PC-3 (cell line): ENCODE measurements at regions not wholly inside any gene's neighbourhood (a gene's known extent, or its start where the extent isn't known, plus 50 kb on each side); places are given as distances from the start of the nearest gene placed in this dataset.
"Not testable (repeated sequence)": the region's sequence is repeated elsewhere in the genome, so short reads cannot be mapped to it uniquely, and the experiment has no call there.

Source experiments
- ATAC-seq: fragments of 200-7000 bp; cut with Tn5 transposase; 2 replicates; pipeline ENCODE4 v1.9.1; 2020; ENCODE audit warnings: mild to moderate bottlenecking, moderate library complexity
- BruUV-seq: library from RNA; stranded (reverse); fragments of 400-500 nt; replicated peaks from 2 replicates; lab custom pipeline; 2021; lab: Mats Ljungman, UMichigan
- CTCF ChIA-PET: fragments of 300-600 bp; sonication (Branson Sonifier 250); formaldehyde crosslinking; loops from one replicate; lab custom pipeline; 2022; ENCODE audit warnings: antibody characterized with exemption; lab: Charles Lee
- POLR2A ChIA-PET: fragments of 300-600 bp; sonication (Branson Sonifier 250); formaldehyde crosslinking; loops from one replicate; lab custom pipeline; 2022; ENCODE audit warnings: antibody characterized with exemption; ENCODE audit not compliant: unreplicated experiment; lab: Charles Lee
- DNase-seq: peaks from one replicate; pipeline ENCODE4 v3.0.0-alpha.2; 2015
- H2AFZ ChIP-seq: fragments of 300-600 bp; sonication (generic); 2 replicates; pipeline ENCODE4 v1.6.0; 2016; ENCODE audit warnings: antibody characterized with exemption, low read length
- H3F3A ChIP-seq: fragments of 300-600 bp; sonication (generic); one replicate; pipeline ENCODE4 v1.6.0; 2017; ENCODE audit warnings: antibody characterized with exemption, low read length, control low read depth, mild to moderate bottlenecking; ENCODE audit not compliant: unreplicated experiment
- H3K27ac ChIP-seq: fragments of 300-600 bp; sonication (generic); 2 replicates; pipeline ENCODE4 v1.5.1; 2016; ENCODE audit warnings: mild to moderate bottlenecking, low read length
- H3K27me3 ChIP-seq: fragments of 300-600 bp; sonication (generic); 2 replicates; pipeline ENCODE4 v1.6.1; 2016; ENCODE audit warnings: low read length, mixed read lengths
- H3K36me3 ChIP-seq: fragments of 300-600 bp; sonication (generic); 2 replicates; pipeline ENCODE4 v1.6.1; 2016; ENCODE audit warnings: low read depth, mixed run types, low read length, mixed read lengths
- H3K4me1 ChIP-seq: fragments of 300-600 bp; sonication (generic); 2 replicates; pipeline ENCODE4 v1.5.1; 2016; ENCODE audit warnings: low read length; ENCODE audit not compliant: insufficient read depth
- H3K4me2 ChIP-seq: fragments of 300-600 bp; sonication (generic); 2 replicates; pipeline ENCODE4 v1.6.0; 2016; ENCODE audit warnings: low read length
- H3K4me3 ChIP-seq: fragments of 300-600 bp; sonication (generic); 2 replicates; pipeline ENCODE4 v1.5.1; 2016; ENCODE audit warnings: mild to moderate bottlenecking, low read length, mixed read lengths
- H3K79me2 ChIP-seq: fragments of 300-600 bp; sonication (generic); 2 replicates; pipeline ENCODE4 v1.6.1; 2017; ENCODE audit warnings: low read length, mixed read lengths
- H3K9ac ChIP-seq: fragments of 300-600 bp; sonication (generic); 2 replicates; pipeline ENCODE4 v1.6.0; 2016; ENCODE audit warnings: mild to moderate bottlenecking, low read length
- H3K9me2 ChIP-seq: fragments of 300-600 bp; sonication (generic); replicated peaks from 2 replicates; pipeline ENCODE4 v1.6.1; 2016; ENCODE audit warnings: mixed run types, low read length, mixed read lengths
- H3K9me3 ChIP-seq: fragments of 300-600 bp; sonication (generic); 2 replicates; pipeline ENCODE4 v1.6.1; 2016; ENCODE audit warnings: low read length, mixed read lengths
- H4K20me1 ChIP-seq: fragments of 300-600 bp; sonication (generic); 2 replicates; pipeline ENCODE4 v1.6.1; 2016; ENCODE audit warnings: low read length, mixed read lengths
- EZH2 ChIP-seq: fragments of 300-600 bp; sonication (generic); IDR thresholded peaks from one replicate; pipeline ENCODE4 v1.6.1; 2017; ENCODE audit warnings: antibody characterized with exemption, mild to moderate bottlenecking, low read length; ENCODE audit not compliant: unreplicated experiment
- EZH2phosphoT487 ChIP-seq: fragments of 300-600 bp; sonication (generic); IDR thresholded peaks from 2 replicates; pipeline ENCODE4 v1.6.1; 2018; ENCODE audit warnings: mild to moderate bottlenecking, antibody characterized with exemption, low read length, borderline replicate concordance
- intact Hi-C: fragments of 100-400 bp; cut with micrococcal nuclease; formaldehyde crosslinking; loops from 2 replicates; pipeline ENCODE4 v1.9.0; 2023
- TF ChIP-seq, protein P1 (sequence below): fragments of 300-600 bp; sonication (generic); conservative IDR thresholded peaks from 2 replicates; pipeline ENCODE4 v1.5.1; 2017; ENCODE audit warnings: antibody characterized with exemption, low read depth, mild to moderate bottlenecking, low read length

DNA sequence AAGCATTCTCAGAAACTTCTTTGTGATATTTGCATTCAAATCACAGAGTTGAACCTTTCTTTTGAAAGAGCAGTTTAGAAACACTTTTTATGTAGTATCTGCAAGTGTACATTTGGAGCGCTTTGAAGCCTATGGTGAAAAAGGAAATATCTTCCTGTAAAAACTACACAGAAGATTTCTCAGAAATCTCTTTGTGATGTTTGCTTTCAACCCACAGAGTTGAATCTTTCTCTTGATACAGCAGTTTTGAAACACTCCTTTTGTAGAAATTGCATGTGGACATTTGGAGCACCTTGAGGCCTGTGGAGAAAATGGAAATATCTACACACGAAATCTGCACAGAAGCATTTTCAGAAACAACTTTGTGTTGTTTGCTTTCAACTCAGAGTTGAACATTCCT, 612.3 kb upstream of the ZNF337 start:
- Histone ChIP-seq H3K27ac (no peak overlapping the region), H3K79me2 (no peaks in the 10 kb centered on the region), H4K20me1 (no peaks in the 10 kb centered on the region), H2AFZ (no peak overlapping the region), H3F3A (no peaks in the 10 kb centered on the region), H3K4me1 (no peaks in the 10 kb centered on the region), H3K36me3 (no peaks in the 10 kb centered on the region), H3K4me3 (no peak overlapping the region), H3K9ac (no peak overlapping the region), H3K9me2 (no peaks in the 10 kb centered on the region), H3K4me2 (no peak overlapping the region), H3K27me3 (no peaks in the 10 kb centered on the region), H3K9me3 (no peaks in the 10 kb centered on the region)
- ATAC-seq (no peak), DNase-seq (no peak)
- no peak for TF ChIP-seq EZH2phosphoT487
- intact Hi-C loops = no loop called here
- POLR2A ChIA-PET = no interaction called here
- no TSS peak for BruUV-seq
- CTCF ChIA-PET = no interaction called here

DNA sequence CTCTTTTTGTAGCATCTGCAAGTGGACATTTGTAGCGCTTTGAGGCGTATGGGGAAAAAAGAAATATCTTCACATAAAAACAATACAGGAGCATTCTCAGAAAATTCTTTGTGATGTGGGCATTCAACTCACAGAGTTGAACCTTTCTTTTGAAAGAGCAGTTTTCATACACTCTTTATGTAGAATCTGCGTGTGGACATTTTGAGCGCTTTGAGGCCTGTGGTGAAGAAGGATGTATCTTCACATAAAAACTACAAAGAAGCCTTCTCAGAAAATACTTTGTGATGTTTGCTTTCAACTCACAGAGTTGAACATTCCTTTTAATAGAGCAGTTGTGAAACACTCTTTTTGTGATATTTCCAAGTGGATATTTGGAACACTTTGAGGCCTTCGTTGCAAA, 598.4 kb upstream of the ZNF337 start:
- Histone ChIP-seq H3F3A (no peaks in the 10 kb centered on the region), H3K79me2 (no peaks in the 10 kb centered on the region), H3K4me1 (no peaks in the 10 kb centered on the region), H3K4me3 (no peak overlapping the region), H3K27ac (no peak overlapping the region), H4K20me1 (no peaks in the 10 kb centered on the region), H3K27me3 (no peaks in the 10 kb centered on the region), H3K9ac (no peak overlapping the region), H3K36me3 (no peaks in the 10 kb centered on the region), H3K9me2 (no peaks in the 10 kb centered on the region), H2AFZ (no peak overlapping the region), H3K4me2 (no peak overlapping the region), H3K9me3 (no peaks in the 10 kb centered on the region)
- intact Hi-C loops = loop anchor here (10.0 kb wide), 1 partner anchor 80 kb away; no protein-coding TSS in a partner anchor
- ChIA-PET CTCF (no interaction called here), POLR2A (no interaction called here)
- no peak for DNase-seq
- BruUV-seq = no TSS peak
- TF ChIP-seq, protein P1, sequence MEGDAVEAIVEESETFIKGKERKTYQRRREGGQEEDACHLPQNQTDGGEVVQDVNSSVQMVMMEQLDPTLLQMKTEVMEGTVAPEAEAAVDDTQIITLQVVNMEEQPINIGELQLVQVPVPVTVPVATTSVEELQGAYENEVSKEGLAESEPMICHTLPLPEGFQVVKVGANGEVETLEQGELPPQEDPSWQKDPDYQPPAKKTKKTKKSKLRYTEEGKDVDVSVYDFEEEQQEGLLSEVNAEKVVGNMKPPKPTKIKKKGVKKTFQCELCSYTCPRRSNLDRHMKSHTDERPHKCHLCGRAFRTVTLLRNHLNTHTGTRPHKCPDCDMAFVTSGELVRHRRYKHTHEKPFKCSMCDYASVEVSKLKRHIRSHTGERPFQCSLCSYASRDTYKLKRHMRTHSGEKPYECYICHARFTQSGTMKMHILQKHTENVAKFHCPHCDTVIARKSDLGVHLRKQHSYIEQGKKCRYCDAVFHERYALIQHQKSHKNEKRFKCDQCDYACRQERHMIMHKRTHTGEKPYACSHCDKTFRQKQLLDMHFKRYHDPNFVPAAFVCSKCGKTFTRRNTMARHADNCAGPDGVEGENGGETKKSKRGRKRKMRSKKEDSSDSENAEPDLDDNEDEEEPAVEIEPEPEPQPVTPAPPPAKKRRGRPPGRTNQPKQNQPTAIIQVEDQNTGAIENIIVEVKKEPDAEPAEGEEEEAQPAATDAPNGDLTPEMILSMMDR = no peak
- no peak for TF ChIP-seq EZH2phosphoT487
- no peak for TF ChIP-seq EZH2
- ATAC-seq = no peak

DNA sequence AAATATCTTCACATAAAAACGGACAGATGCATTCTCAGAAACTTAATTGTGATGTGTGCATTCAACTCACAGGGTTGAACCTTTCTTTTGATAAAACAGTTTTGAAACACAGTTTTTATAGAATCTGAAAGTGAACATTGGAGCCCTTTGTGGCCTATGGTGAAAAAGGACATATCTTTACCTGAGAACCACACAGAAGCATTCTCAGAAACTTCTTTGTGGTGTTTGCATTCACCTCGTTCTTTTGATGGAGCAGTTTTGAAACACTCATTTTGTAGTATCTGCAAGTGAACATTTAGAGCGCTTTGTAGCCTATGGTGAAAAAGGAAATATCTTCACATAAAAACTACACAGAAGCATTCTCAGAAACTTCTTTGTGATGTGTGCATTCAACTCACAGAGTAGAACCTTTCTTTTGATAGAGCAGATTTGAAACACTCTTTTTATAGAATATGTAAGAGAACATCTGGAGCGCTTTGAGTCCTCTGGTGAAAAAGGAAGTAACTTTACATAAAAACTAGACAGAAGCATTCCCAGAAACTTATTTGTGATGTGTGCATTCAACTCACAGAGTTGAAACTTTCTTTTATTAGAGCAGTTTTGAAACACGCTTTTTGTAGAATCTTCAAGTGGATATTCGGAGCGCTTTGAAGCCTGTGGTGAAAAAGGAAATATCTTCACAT, 591.9 kb upstream of the ZNF337 start:
- POLR2A ChIA-PET, H3K9me2 ChIP-seq, DNase-seq, H3K36me3 ChIP-seq, BruUV-seq, H3K79me2 ChIP-seq, H4K20me1 ChIP-seq, H3K4me1 ChIP-seq, intact Hi-C loops, H3K9me3 ChIP-seq, ATAC-seq, H3K4me3 ChIP-seq, H3K27ac ChIP-seq, H3F3A ChIP-seq, H3K4me2 ChIP-seq, CTCF ChIA-PET, H3K9ac ChIP-seq, H2AFZ ChIP-seq, H3K27me3 ChIP-seq: not testable (repeated sequence)

DNA sequence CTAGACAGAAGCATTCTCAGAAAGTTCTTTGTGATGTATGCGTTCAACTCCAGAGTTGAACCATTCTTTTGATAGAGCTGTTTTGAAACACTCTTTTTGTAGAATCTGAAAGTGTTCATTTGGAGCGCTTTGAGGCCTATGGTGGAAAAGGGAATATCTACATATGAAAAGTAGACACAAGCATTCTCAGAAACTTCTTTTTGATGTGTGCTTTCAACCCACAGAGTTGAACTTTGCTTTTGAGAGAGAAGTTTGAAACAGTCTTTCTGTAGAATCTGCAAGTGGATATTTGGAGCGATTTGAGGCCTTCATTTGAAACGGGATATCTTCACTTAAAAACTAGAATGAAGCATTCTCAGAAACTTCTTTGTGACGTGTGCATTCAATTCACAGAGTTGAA, 582.6 kb upstream of the ZNF337 start:
- CTCF ChIA-PET = no interaction called here

More for the DNA sequence above, 582.6 kb upstream of the ZNF337 start:
- H3K9me3 ChIP-seq = no peaks in the 10 kb centered on the region
- no peak overlapping the region for H3K9ac ChIP-seq
- H3K27me3 ChIP-seq = no peaks in the 10 kb centered on the region
- intact Hi-C loops = no loop called here
- H4K20me1 ChIP-seq = no peaks in the 10 kb centered on the region
- no peaks in the 10 kb centered on the region for H3K79me2 ChIP-seq
- no peak overlapping the region for H3K4me2 ChIP-seq
- H3K4me1 ChIP-seq = no peaks in the 10 kb centered on the region
- H3K4me3 ChIP-seq = no peak overlapping the region
- H3K9me2 ChIP-seq = no peaks in the 10 kb centered on the region
- H3F3A ChIP-seq = no peaks in the 10 kb centered on the region
- DNase-seq (no peak), ATAC-seq (no peak)
- no peaks in the 10 kb centered on the region for H3K36me3 ChIP-seq
- POLR2A ChIA-PET = no interaction called here
- no TSS peak for BruUV-seq
- TF ChIP-seq EZH2phosphoT487 (no peak), EZH2 (no peak)
- TF ChIP-seq, protein P1 = no peak
- H2AFZ ChIP-seq = no peak overlapping the region
- H3K27ac ChIP-seq = no peak overlapping the region
